SK-N-SH (cell line): ENCODE measurements at regions not wholly inside any gene's neighbourhood (a gene's known extent, or its start where the extent isn't known, plus 50 kb on each side); places are given as distances from the start of the nearest gene placed in this dataset.

Experiments used
- CTCF ChIA-PET: fragments of 300-600, 350-600 bp; formaldehyde crosslinking; extraction: SDS; loops from one replicate; lab custom pipeline; 2021; lab: Yijun Ruan, JAX
- POLR2A ChIA-PET: fragments of 350-600 bp; sonication (Branson Sonifier 250); formaldehyde crosslinking; extraction: SDS; loops from one replicate; lab custom pipeline; 2020; ENCODE audit warnings: antibody characterized with exemption, inconsistent platforms; lab: Yijun Ruan, JAX
- DNase-seq: peaks from one replicate; pipeline ENCODE4 v3.0.0; 2012
- H2AFZ ChIP-seq: fragments of 200-600 bp; sonication (generic); 2 replicates; pipeline ENCODE4 v1.8.1; 2016; ENCODE audit warnings: antibody characterized with exemption, mild to moderate bottlenecking, low read depth
- H3F3A ChIP-seq: fragments of 200-600 bp; sonication (generic); replicated peaks from 2 replicates; pipeline ENCODE3; 2016; ENCODE audit warnings: antibody characterized with exemption, mild to moderate bottlenecking; ENCODE audit not compliant: insufficient read depth
- H3K27ac ChIP-seq, 2 experiments: fragments of 200-500 bp in 1 of 2; fragments of 200-600 bp in 1 of 2; sonication (Bioruptor generic) in 1 of 2; sonication (generic), shearing (Covaris generic) in 1 of 2; 2 replicates each; pipeline versions ENCODE4 v1.5.1 to v1.6.1; 2014 to 2016; ENCODE audit warnings: low read depth in 2 of 2, inconsistent platforms in 1 of 2, low read length in 1 of 2, mild to moderate bottlenecking in 1 of 2, mixed read lengths in 1 of 2
- H3K27me3 ChIP-seq: fragments of 200-600 bp; sonication (generic), shearing (Covaris generic); 2 replicates; pipeline ENCODE4 v1.6.1; 2016; ENCODE audit warnings: mixed run types; ENCODE audit not compliant: insufficient read depth
- H3K36me3 ChIP-seq, 2 experiments: fragments of 200-500 bp in 1 of 2; fragments of 200-600 bp in 1 of 2; sonication (Bioruptor generic) in 1 of 2; sonication (generic) in 1 of 2; replicated peaks in 1 of 2; 2 replicates each; pipeline versions ENCODE3 to v1.5.1; 2014 to 2016; ENCODE audit warnings: low read length in 1 of 2, mild to moderate bottlenecking in 1 of 2; ENCODE audit not compliant: insufficient read depth in 2 of 2, control insufficient read depth in 1 of 2
- H3K4me1 ChIP-seq, 2 experiments: fragments of 200-500 bp in 1 of 2; fragments of 200-600 bp in 1 of 2; sonication (Bioruptor generic) in 1 of 2; sonication (generic), shearing (Covaris generic) in 1 of 2; 2 replicates each; pipeline versions ENCODE4 v1.5.1 to v1.6.1; 2014 to 2016; ENCODE audit warnings: low read depth in 1 of 2, low read length in 1 of 2, mixed run types in 1 of 2; ENCODE audit not compliant: insufficient read depth in 2 of 2, control insufficient read depth in 1 of 2
- H3K4me2 ChIP-seq: fragments of 200-600 bp; sonication (generic), shearing (Covaris generic); 2 replicates; pipeline ENCODE4 v1.6.1; 2017; ENCODE audit warnings: mixed run types
- H3K4me3 ChIP-seq, 2 experiments: fragments of 200-500 bp in 1 of 2; fragments of 200-600 bp in 1 of 2; sonication (Bioruptor generic) in 1 of 2; sonication (generic), shearing (Covaris generic) in 1 of 2; 2 replicates each; pipeline versions ENCODE4 v1.5.1 to v1.8.1; 2014 to 2016; ENCODE audit warnings: low read depth in 2 of 2, inconsistent platforms in 1 of 2, low read length in 1 of 2, mild to moderate bottlenecking in 1 of 2, mixed read lengths in 1 of 2, moderate library complexity in 1 of 2
- H3K79me2 ChIP-seq: fragments of 200-600 bp; sonication (generic); 2 replicates; pipeline ENCODE4 v1.8.1; 2017; ENCODE audit warnings: mild to moderate bottlenecking; ENCODE audit not compliant: insufficient read depth
- H3K9ac ChIP-seq: fragments of 200-600 bp; sonication (generic); 2 replicates; pipeline ENCODE4 v1.6.1; 2017; ENCODE audit warnings: mixed run types
- H3K9me2 ChIP-seq: fragments of 200-600 bp; sonication (generic); 2 replicates; pipeline ENCODE4 v1.6.1; 2017; ENCODE audit warnings: mixed run types
- H3K9me3 ChIP-seq: fragments of 200-600 bp; sonication (generic); 2 replicates; pipeline ENCODE4 v1.6.1; 2017; ENCODE audit warnings: mixed run types, mild to moderate bottlenecking, moderate library complexity
- H4K20me1 ChIP-seq: fragments of 200-600 bp; sonication (generic); 2 replicates; pipeline ENCODE4 v1.6.1; 2017; ENCODE audit warnings: mild to moderate bottlenecking, mixed run types; ENCODE audit not compliant: insufficient read depth
- CHD2 ChIP-seq: fragments of 150-350 bp; IDR thresholded peaks from 2 replicates; pipeline ENCODE4 v1.6.1; 2018; ENCODE audit warnings: low read length; ENCODE audit not compliant: partially characterized antibody
- ELF1 ChIP-seq: IDR thresholded peaks from 2 replicates; pipeline ENCODE4 v1.4.0; 2012
- EP300 ChIP-seq, 2 experiments: IDR thresholded peaks; 2 replicates each; pipeline versions ENCODE4 v1.4.0 to v1.6.1; 2012; ENCODE audit warnings: borderline replicate concordance in 1 of 2, low read depth in 1 of 2, low read length in 1 of 2
- EZH2phosphoT487 ChIP-seq: fragments of 200-600 bp; sonication (generic); IDR thresholded peaks from 2 replicates; pipeline ENCODE4 v1.6.1; 2017; ENCODE audit warnings: low read depth, mixed run types, mild to moderate bottlenecking, antibody characterized with exemption, moderate library complexity, borderline replicate concordance
- JUND ChIP-seq: IDR thresholded peaks from 2 replicates; pipeline ENCODE4 v1.4.0; 2012
- NFIC ChIP-seq: IDR thresholded peaks from 2 replicates; pipeline ENCODE4 v1.4.0; 2012; ENCODE audit warnings: borderline replicate concordance
- PBX3 ChIP-seq: IDR thresholded peaks from 2 replicates; pipeline ENCODE4; 2012
- POLR2AphosphoS5 ChIP-seq: IDR thresholded peaks from 2 replicates; pipeline ENCODE4 v1.6.1; 2012; ENCODE audit warnings: low read depth, low read length
- RAD21 ChIP-seq: IDR thresholded peaks from 2 replicates; pipeline ENCODE4 v1.6.1; 2012; ENCODE audit warnings: mild to moderate bottlenecking, low read length
- REST ChIP-seq: IDR thresholded peaks from 2 replicates; pipeline ENCODE4 v1.6.1; 2012; ENCODE audit warnings: mild to moderate bottlenecking, low read depth, low read length, moderate library complexity
- SIN3A ChIP-seq: IDR thresholded peaks from 2 replicates; pipeline ENCODE4 v1.6.1; 2012; ENCODE audit warnings: low read depth, mild to moderate bottlenecking, low read length, moderate library complexity, borderline replicate concordance
- SMC3 ChIP-seq: IDR thresholded peaks from 2 replicates; pipeline ENCODE4 v1.6.1; 2012; ENCODE audit warnings: low read depth, low read length, improper control_type of control experiment
- TCF12 ChIP-seq: IDR thresholded peaks from 2 replicates; pipeline ENCODE4 v1.4.0; 2012
- YY1 ChIP-seq: IDR thresholded peaks from 2 replicates; pipeline ENCODE4 v1.4.0; 2012; ENCODE audit warnings: low read depth, mild to moderate bottlenecking
- WGBS: methylation state at CpG from one replicate; pipeline ENCODE4 v1.1.6; 2017; ENCODE audit warnings: low lambda C conversion rate; 5-methylcytosine and 5-hydroxymethylcytosine counted together
- TF ChIP-seq, protein P1 (sequence below): IDR thresholded peaks from 2 replicates; pipeline ENCODE4 v1.4.0; 2012; ENCODE audit warnings: low read depth
- TF ChIP-seq, protein P2 (sequence below): fragments of 150-350 bp; IDR thresholded peaks from 2 replicates; pipeline ENCODE4 v1.6.1; 2016; ENCODE audit warnings: mild to moderate bottlenecking, low read depth, low read length
- TF ChIP-seq, protein P3 (sequence below): fragments of 150-350 bp; IDR thresholded peaks from 2 replicates; pipeline ENCODE4 v1.6.1; 2017; ENCODE audit warnings: antibody characterized with exemption, low read length, low read depth, borderline replicate concordance
- TF ChIP-seq, protein P4 (sequence below): IDR thresholded peaks from 2 replicates; pipeline ENCODE4 v1.4.0; 2012; ENCODE audit warnings: low read depth, borderline replicate concordance

- ChIA-PET POLR2A (no interaction called here), CTCF (interaction anchor here (1.6 kb wide), 1 partner anchor 321 kb away, joined by 3 read pairs; no protein-coding TSS in a partner anchor)
- no peaks in the 10 kb centered on the region; the same call in 1 of the 2 replicates for H4K20me1 ChIP-seq
- TF ChIP-seq, protein P1, sequence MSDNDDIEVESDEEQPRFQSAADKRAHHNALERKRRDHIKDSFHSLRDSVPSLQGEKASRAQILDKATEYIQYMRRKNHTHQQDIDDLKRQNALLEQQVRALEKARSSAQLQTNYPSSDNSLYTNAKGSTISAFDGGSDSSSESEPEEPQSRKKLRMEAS = no peak
- TF ChIP-seq NFIC (no peak), EP300 (IDR thresholded peaks at IDR 0.05; ENCODE audit: borderline replicate concordance in 1 of 2, low read depth in 1 of 2, low read length in 1 of 2) (no peak), CHD2 (no peak), POLR2AphosphoS5 (no peak), SMC3 (no peak), ELF1 (no peak), TCF12 (no peak)
- TF ChIP-seq, protein P2, sequence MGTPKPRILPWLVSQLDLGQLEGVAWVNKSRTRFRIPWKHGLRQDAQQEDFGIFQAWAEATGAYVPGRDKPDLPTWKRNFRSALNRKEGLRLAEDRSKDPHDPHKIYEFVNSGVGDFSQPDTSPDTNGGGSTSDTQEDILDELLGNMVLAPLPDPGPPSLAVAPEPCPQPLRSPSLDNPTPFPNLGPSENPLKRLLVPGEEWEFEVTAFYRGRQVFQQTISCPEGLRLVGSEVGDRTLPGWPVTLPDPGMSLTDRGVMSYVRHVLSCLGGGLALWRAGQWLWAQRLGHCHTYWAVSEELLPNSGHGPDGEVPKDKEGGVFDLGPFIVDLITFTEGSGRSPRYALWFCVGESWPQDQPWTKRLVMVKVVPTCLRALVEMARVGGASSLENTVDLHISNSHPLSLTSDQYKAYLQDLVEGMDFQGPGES = no peak
- TF ChIP-seq, protein P3, sequence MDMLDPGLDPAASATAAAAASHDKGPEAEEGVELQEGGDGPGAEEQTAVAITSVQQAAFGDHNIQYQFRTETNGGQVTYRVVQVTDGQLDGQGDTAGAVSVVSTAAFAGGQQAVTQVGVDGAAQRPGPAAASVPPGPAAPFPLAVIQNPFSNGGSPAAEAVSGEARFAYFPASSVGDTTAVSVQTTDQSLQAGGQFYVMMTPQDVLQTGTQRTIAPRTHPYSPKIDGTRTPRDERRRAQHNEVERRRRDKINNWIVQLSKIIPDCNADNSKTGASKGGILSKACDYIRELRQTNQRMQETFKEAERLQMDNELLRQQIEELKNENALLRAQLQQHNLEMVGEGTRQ = no peak
- TF ChIP-seq, protein P4, sequence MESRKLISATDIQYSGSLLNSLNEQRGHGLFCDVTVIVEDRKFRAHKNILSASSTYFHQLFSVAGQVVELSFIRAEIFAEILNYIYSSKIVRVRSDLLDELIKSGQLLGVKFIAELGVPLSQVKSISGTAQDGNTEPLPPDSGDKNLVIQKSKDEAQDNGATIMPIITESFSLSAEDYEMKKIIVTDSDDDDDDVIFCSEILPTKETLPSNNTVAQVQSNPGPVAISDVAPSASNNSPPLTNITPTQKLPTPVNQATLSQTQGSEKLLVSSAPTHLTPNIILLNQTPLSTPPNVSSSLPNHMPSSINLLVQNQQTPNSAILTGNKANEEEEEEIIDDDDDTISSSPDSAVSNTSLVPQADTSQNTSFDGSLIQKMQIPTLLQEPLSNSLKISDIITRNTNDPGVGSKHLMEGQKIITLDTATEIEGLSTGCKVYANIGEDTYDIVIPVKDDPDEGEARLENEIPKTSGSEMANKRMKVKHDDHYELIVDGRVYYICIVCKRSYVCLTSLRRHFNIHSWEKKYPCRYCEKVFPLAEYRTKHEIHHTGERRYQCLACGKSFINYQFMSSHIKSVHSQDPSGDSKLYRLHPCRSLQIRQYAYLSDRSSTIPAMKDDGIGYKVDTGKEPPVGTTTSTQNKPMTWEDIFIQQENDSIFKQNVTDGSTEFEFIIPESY = no peak
- H3K4me1 ChIP-seq = peaks cover 0 to 7% of the 10 kb centered on the region in 2 experiments; a peak in 1 of 4 replicates
- peaks cover 0 to 4% of the 10 kb centered on the region in 2 experiments for H3K36me3 ChIP-seq
- no peak overlapping the region for H3K27ac ChIP-seq
- H3K9me2 ChIP-seq = no peaks in the 10 kb centered on the region
- H3K4me2 ChIP-seq = no peak overlapping the region
- no peak overlapping the region for H2AFZ ChIP-seq
- no peak overlapping the region for H3K4me3 ChIP-seq
- DNase-seq = no peak
- peaks cover 16% of the 10 kb centered on the region for H3K79me2 ChIP-seq
- H3K27me3 ChIP-seq = no peaks in the 10 kb centered on the region
- peaks cover 4% of the 10 kb centered on the region for H3F3A ChIP-seq
- no peaks in the 10 kb centered on the region for H3K9me3 ChIP-seq
- no peak overlapping the region for H3K9ac ChIP-seq
These were observed 167.9 kb downstream of the KLF12 start for GRCh38 chr13:73966331-73966730.

DNA sequence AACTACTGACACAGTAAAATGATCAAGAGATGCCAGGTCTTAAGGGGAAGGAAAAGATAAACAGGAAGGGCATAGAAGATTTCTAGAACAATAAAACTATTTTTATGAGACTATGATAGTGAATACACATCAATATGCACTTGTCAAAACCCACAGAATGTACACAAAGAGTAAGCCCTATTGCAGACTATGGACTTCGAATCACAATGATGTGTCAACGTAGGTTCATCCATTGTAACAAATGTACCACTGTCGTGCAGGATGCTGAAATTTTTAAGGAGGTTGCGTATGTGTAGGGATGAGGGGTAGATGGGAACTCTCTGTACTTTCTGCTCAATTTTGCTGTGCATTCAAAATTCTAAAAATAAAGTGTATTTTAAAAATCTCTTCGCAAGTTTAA is 171.9 kb downstream of the KLF12 start:
- DNase-seq = no peak
- no peaks in the 10 kb centered on the region for H3K9me2 ChIP-seq
- peaks cover 0 to 3% of the 10 kb centered on the region in 2 experiments; a peak in 1 of 4 replicates for H3K4me1 ChIP-seq
- no peak overlapping the region for H3K4me3 ChIP-seq
- peaks cover 0 to 4% of the 10 kb centered on the region in 2 experiments for H3K36me3 ChIP-seq
- no peaks in the 10 kb centered on the region for H3F3A ChIP-seq
- no peak overlapping the region for H3K4me2 ChIP-seq
- ChIA-PET POLR2A (no interaction called here), CTCF (no interaction called here)
- no peak overlapping the region for H2AFZ ChIP-seq
- H3K79me2 ChIP-seq = peaks cover 13% of the 10 kb centered on the region
- H3K27me3 ChIP-seq = no peaks in the 10 kb centered on the region
- no peak overlapping the region for H3K9ac ChIP-seq
- no peaks in the 10 kb centered on the region for H4K20me1 ChIP-seq
- H3K9me3 ChIP-seq = no peaks in the 10 kb centered on the region
- WGBS = 90% methylated on average over 5 of the region's 5 CpGs
- no peak overlapping the region for H3K27ac ChIP-seq
- TF ChIP-seq SIN3A (no peak), ELF1 (no peak), EZH2phosphoT487 (no peak), JUND (no peak), EP300 (IDR thresholded peaks at IDR 0.05; ENCODE audit: borderline replicate concordance in 1 of 2, low read depth in 1 of 2, low read length in 1 of 2) (no peak), REST (no peak), RAD21 (no peak), PBX3 (no peak), YY1 (no peak), SMC3 (no peak)
